Colonic mucosa (tissue), 4 donors: ENCODE measurements at regions not wholly inside any gene's neighbourhood (a gene's known extent, or its start where the extent isn't known, plus 50 kb on each side); places are given as distances from the start of the nearest gene placed in this dataset.
"Not testable (repeated sequence)": the region's sequence is repeated elsewhere in the genome, so short reads cannot be mapped to it uniquely, and the experiment has no call there.

Experiments
- DNase-seq: peaks from one replicate; pipeline ENCODE4 v3.0.0-alpha.2; 2020
- H3K27ac ChIP-seq: fragments of 200-600 bp; one replicate; pipeline ENCODE4 v1.8.0; 2021
- H3K27me3 ChIP-seq: fragments of 200-600 bp; one replicate; pipeline ENCODE4 v1.8.0; 2021
- H3K36me3 ChIP-seq: fragments of 200-600 bp; one replicate; pipeline ENCODE4 v1.8.0; 2021
- H3K4me1 ChIP-seq: fragments of 200-600 bp; one replicate; pipeline ENCODE4 v1.8.0; 2021; ENCODE audit warnings: mild to moderate bottlenecking
- H3K4me3 ChIP-seq: fragments of 200-600 bp; one replicate; pipeline ENCODE4 v1.8.0; 2021
- H3K9ac ChIP-seq, 2 donors: one replicate each; pipeline ENCODE4 v1.7.0; 2013; ENCODE audit warnings: control low read depth in 2 of 2, low read depth in 2 of 2, low read length in 2 of 2
- H3K9me3 ChIP-seq: fragments of 200-600 bp; one replicate; pipeline ENCODE4 v1.8.0; 2021
- intact Hi-C: fragments of 100-400 bp; cut with DNase I; formaldehyde crosslinking; loops from one replicate; pipeline ENCODE4 v1.14.1; 2022
- TF ChIP-seq, protein P1 (sequence below): fragments of 200-600 bp; IDR thresholded peaks from one replicate; pipeline ENCODE4 v1.8.0; 2022; ENCODE audit warnings: antibody characterized with exemption, mild to moderate bottlenecking
- donor health status: healthy.
- donor health status: DM: no; HTN: no; CAD: no.
- donor health status: DM: no; HTN: no; CAD: no.

DNA sequence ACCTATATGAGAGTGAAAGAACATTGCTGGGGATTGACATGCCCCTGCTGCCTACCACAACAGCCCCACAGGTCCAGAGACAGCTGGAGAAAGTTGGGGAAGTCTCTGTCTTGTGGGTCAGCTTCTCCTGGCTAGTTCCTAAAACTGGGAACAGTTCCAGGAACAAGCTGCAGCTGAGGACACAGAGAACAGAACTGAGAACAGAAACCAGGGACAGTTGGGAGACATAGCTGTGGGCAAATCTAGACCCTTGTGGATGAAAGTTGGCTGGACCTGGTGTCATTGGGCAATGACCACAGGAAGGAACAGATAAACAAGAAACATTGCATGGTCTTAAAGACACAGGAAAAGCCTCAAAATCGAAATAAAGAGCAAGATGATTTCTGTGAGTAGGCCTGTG lies 58.3 kb upstream of the MOCS2 start:
- intact Hi-C loops: no loop called here
- Histone ChIP-seq H3K36me3 (no peaks in the 10 kb centered on the region), H3K9me3 (no peaks in the 10 kb centered on the region), H3K27ac (no peak overlapping the region), H3K27me3 (no peaks in the 10 kb centered on the region), H3K4me1 (no peaks in the 10 kb centered on the region), H3K4me3 (no peak overlapping the region), H3K9ac (no peak overlapping the region)
- TF ChIP-seq, protein P1, sequence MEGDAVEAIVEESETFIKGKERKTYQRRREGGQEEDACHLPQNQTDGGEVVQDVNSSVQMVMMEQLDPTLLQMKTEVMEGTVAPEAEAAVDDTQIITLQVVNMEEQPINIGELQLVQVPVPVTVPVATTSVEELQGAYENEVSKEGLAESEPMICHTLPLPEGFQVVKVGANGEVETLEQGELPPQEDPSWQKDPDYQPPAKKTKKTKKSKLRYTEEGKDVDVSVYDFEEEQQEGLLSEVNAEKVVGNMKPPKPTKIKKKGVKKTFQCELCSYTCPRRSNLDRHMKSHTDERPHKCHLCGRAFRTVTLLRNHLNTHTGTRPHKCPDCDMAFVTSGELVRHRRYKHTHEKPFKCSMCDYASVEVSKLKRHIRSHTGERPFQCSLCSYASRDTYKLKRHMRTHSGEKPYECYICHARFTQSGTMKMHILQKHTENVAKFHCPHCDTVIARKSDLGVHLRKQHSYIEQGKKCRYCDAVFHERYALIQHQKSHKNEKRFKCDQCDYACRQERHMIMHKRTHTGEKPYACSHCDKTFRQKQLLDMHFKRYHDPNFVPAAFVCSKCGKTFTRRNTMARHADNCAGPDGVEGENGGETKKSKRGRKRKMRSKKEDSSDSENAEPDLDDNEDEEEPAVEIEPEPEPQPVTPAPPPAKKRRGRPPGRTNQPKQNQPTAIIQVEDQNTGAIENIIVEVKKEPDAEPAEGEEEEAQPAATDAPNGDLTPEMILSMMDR: no peak
- DNase-seq: peak; percentile 25

DNA sequence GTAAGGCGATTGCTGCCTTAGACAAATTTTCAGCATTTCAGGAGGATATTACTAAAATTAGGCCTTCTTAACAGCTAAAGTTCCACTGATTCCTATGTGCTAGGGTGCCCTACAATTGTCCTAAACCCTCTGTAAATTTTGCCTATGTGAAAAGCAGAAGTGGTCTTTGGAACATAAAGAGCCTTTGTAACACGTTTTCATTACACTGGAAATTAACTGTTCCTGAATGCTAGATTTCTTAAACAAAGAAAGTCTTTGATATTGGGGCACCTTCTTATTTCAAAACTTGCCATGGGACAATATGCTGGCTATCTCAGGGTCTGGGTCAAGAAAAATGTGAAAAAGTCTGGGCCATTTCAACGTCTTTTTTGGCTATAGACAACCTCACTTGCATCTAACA lies 60.4 kb upstream of the MOCS2 start:
- H3K36me3 ChIP-seq: no peaks in the 10 kb centered on the region
- H3K4me3 ChIP-seq: no peak overlapping the region
- DNase-seq: no peak
- H3K9ac ChIP-seq: no peak overlapping the region
- no peaks in the 10 kb centered on the region for H3K4me1 ChIP-seq
- intact Hi-C loops: loop anchor here (5.0 kb wide), 1 partner anchor 1062 kb away; no protein-coding TSS in a partner anchor
- H3K27me3 ChIP-seq: no peaks in the 10 kb centered on the region
- TF ChIP-seq, protein P1: no peak
- H3K9me3 ChIP-seq: no peaks in the 10 kb centered on the region
- H3K27ac ChIP-seq: no peak overlapping the region

DNA sequence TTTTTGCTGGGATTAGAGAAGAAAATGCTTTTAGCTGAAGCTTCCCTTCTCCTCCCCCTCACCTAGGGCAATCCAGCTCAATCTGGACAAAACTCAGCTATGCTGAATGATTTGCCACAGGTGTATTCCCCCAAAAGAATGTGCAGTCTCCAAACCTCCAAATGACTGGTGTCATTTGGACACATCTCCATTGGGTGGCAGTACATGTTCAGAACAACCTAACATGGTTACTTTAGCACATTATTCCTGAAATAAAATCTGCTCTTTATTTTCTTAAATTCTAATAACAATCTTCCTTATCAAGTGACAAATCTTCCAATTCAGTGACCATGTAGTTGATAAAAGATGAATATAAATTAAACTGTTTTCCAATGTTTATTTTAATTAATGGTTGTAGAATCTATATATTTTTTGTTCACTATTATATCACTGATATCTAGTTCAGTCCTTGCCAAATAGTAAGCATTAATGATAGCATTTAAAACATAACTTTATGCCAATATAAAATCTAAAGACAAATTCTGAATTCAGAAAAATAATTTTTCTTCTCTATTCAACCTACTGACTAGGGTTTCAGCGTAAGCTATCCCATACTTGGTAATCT lies 61.3 kb upstream of the MOCS2 start:
- TF ChIP-seq, protein P1: peak; percentile 54
- H3K27ac ChIP-seq: no peak overlapping the region
- H3K4me1 ChIP-seq: no peaks in the 10 kb centered on the region
- H3K4me3 ChIP-seq: no peak overlapping the region
- no peak overlapping the region for H3K9ac ChIP-seq
- intact Hi-C loops: loop anchor here (5.0 kb wide), 1 partner anchor 1061 kb away; no protein-coding TSS in a partner anchor
- DNase-seq: no peak
- H3K27me3 ChIP-seq: no peaks in the 10 kb centered on the region
- no peaks in the 10 kb centered on the region for H3K36me3 ChIP-seq
- no peaks in the 10 kb centered on the region for H3K9me3 ChIP-seq

DNA sequence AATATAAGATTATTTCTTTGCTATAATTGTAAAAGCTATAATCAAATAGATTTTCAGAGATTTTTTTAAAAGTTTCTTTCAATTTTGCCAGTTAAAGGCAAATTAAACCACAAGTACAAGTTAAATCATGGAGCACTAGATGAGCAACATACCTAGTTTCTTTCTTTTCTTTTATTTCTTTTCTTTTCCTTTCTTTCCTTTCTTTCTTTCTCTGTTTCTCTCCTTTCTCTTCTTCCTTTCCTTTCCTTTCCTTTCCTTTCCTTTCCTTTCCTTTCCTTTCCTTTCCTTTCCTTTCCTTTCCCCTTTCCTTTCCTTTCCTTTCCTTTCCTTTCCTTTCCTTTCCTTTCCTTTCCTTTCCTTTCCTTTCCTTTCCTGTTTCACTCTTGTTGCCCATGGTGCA lies 62.5 kb upstream of the MOCS2 start:
- not testable (repeated sequence) for H3K27me3 ChIP-seq, H3K4me1 ChIP-seq, H3K36me3 ChIP-seq, H3K27ac ChIP-seq, DNase-seq, H3K9ac ChIP-seq, H3K9me3 ChIP-seq, H3K4me3 ChIP-seq
- intact Hi-C loops: loop anchor here (5.0 kb wide), 1 partner anchor 1060 kb away; no protein-coding TSS in a partner anchor

DNA sequence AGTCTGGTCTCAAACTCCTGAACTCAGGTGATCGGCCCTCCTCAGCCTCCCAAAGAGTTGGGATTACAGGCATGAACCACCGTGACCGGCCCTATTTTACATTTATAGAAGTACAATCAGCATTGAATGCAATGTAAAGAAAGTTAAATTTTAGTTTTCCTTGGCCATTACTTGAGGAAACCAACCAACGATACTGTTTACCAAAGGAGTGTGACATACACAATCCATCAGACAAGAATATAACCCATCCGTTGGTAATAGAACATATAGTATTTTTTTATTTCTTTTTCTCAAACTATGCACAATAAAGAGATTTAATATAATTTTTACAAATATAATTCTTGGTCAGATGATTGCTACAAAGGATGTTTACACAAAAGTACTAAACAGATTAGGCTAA lies 63.1 kb upstream of the MOCS2 start:
- intact Hi-C loops: loop anchor here (5.0 kb wide), 1 partner anchor 1060 kb away; no protein-coding TSS in a partner anchor
- Histone ChIP-seq H3K9ac (no peak overlapping the region), H3K4me3 (no peak overlapping the region), H3K27ac (no peak overlapping the region), H3K36me3 (no peaks in the 10 kb centered on the region), H3K9me3 (no peaks in the 10 kb centered on the region), H3K4me1 (no peaks in the 10 kb centered on the region), H3K27me3 (no peaks in the 10 kb centered on the region)
- no peak for DNase-seq
- TF ChIP-seq, protein P1: no peak

DNA sequence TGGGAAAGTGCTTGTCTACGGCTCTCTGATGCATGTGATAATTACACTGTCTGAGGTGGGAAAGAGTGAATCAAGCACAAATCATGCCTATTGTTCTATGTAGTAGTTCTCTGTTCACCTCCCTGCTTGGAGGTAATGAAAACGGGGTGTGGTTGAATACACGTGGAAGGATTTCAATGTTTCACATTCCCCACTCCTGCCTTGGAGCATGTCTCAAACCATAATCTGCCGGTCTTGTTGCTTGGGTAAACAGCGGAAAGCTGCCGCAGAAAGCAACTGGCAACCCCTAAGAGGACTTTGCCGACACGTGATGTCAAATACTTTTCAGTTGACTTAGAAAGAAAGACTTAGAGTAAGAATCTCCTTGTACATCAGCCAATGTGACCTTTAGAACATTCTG lies 63.5 kb upstream of the MOCS2 start:
- DNase-seq: peak; percentile 23
- intact Hi-C loops: loop anchor here (5.0 kb wide), 1 partner anchor 1059 kb away; no protein-coding TSS in a partner anchor
- H3K4me1 ChIP-seq: no peaks in the 10 kb centered on the region

More for the DNA sequence above, 63.5 kb upstream of the MOCS2 start:
- Histone ChIP-seq H3K27ac (no peak overlapping the region), H3K9ac (no peak overlapping the region), H3K27me3 (no peaks in the 10 kb centered on the region), H3K9me3 (no peaks in the 10 kb centered on the region), H3K4me3 (no peak overlapping the region), H3K36me3 (no peaks in the 10 kb centered on the region)
- TF ChIP-seq, protein P1: no peak
